DND-41 (cell line): ENCODE measurements at regions not wholly inside any gene's neighbourhood (a gene's known extent, or its start where the extent isn't known, plus 50 kb on each side); places are given as distances from the start of the nearest gene placed in this dataset.

Source experiments
- EZH2 ChIP-seq: IDR thresholded peaks from 3 replicates; pipeline ENCODE4 v1.6.1; 2012; ENCODE audit warnings: borderline replicate concordance, low read depth, mild to moderate bottlenecking, moderate library complexity, low read length, inconsistent platforms; ENCODE audit not compliant: severe bottlenecking
- TF ChIP-seq, protein P1 (sequence below): IDR thresholded peaks from 2 replicates; pipeline ENCODE4 v1.5.1; 2012; ENCODE audit warnings: borderline replicate concordance, low read length, moderate library complexity, mild to moderate bottlenecking; ENCODE audit not compliant: poor library complexity, severe bottlenecking; ENCODE audit errors: extremely low read depth

DNA sequence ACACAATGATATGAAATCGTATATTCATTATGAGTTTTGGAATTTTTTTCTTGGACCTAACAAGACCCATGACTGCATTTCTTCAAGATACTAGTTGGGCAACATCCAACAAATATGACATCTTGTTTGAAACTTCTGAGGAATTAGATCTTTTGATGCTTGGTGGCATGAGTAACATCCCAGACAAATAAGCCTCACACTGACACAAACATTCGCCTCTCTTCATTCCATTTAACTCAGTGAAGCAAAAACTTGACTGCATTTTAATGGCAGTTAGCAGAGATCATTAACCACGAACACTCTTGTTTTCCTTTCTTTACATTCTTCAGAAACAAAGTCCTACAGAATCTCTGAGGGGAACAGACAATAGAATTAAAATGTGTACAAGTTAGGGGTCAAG, 758.3 kb downstream of the C12orf50 start:
- TF ChIP-seq EZH2: no peak
- TF ChIP-seq, protein P1, sequence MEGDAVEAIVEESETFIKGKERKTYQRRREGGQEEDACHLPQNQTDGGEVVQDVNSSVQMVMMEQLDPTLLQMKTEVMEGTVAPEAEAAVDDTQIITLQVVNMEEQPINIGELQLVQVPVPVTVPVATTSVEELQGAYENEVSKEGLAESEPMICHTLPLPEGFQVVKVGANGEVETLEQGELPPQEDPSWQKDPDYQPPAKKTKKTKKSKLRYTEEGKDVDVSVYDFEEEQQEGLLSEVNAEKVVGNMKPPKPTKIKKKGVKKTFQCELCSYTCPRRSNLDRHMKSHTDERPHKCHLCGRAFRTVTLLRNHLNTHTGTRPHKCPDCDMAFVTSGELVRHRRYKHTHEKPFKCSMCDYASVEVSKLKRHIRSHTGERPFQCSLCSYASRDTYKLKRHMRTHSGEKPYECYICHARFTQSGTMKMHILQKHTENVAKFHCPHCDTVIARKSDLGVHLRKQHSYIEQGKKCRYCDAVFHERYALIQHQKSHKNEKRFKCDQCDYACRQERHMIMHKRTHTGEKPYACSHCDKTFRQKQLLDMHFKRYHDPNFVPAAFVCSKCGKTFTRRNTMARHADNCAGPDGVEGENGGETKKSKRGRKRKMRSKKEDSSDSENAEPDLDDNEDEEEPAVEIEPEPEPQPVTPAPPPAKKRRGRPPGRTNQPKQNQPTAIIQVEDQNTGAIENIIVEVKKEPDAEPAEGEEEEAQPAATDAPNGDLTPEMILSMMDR: no peak
